GM21367 (cell line): ENCODE measurements at regions not wholly inside any gene's neighbourhood (a gene's known extent, or its start where the extent isn't known, plus 50 kb on each side); places are given as distances from the start of the nearest gene placed in this dataset.
"Not testable (repeated sequence)": the region's sequence is repeated elsewhere in the genome, so short reads cannot be mapped to it uniquely, and the experiment has no call there.

Experiments
- ATAC-seq: cut with Tn5 transposase; IDR thresholded peaks from one replicate; pipeline ENCODE4 v1.9.1; 2021; ENCODE audit not compliant: unreplicated experiment

GRCh38 chr14:55845963-55846825 is 266.2 kb downstream of the KTN1 start:
- ATAC-seq: no peak

- ATAC-seq: no peak
These were observed 266.9 kb downstream of the KTN1 start for GRCh38 chr14:55846826-55847446.

GRCh38 chr14:55847766-55848165 is 267.8 kb downstream of the KTN1 start:
- no peak for ATAC-seq

GRCh38 chr14:55848964-55849363 is 269.0 kb downstream of the KTN1 start:
- ATAC-seq: no peak

- ATAC-seq: no peak
These were observed 268.4 kb upstream of the PELI2 start for GRCh38 chr14:55849833-55850232.

- ATAC-seq: no peak
These were observed 267.4 kb upstream of the PELI2 start for GRCh38 chr14:55850825-55851241.

- ATAC-seq: no peak
These were observed 266.9 kb upstream of the PELI2 start for GRCh38 chr14:55851301-55851700.

- no peak for ATAC-seq
These were observed 266.2 kb upstream of the PELI2 start for GRCh38 chr14:55851961-55852360.

- ATAC-seq: no peak
These were observed 262.5 kb upstream of the PELI2 start for GRCh38 chr14:55855751-55856150.

GRCh38 chr14:55858604-55859003 is 259.6 kb upstream of the PELI2 start:
- no peak for ATAC-seq

GRCh38 chr14:55861561-55861960 is 256.6 kb upstream of the PELI2 start:
- ATAC-seq: not testable (repeated sequence)

GRCh38 chr14:55864890-55865655 is 253.1 kb upstream of the PELI2 start:
- no peak for ATAC-seq

GRCh38 chr14:55867311-55867710 is 250.9 kb upstream of the PELI2 start:
- no peak for ATAC-seq

GRCh38 chr14:55867719-55868118 is 250.5 kb upstream of the PELI2 start:
- ATAC-seq: no peak

- no peak for ATAC-seq
These were observed 248.7 kb upstream of the PELI2 start for GRCh38 chr14:55869397-55870049.

- no peak for ATAC-seq
These were observed 245.0 kb upstream of the PELI2 start for GRCh38 chr14:55873169-55873568.

- ATAC-seq: no peak
These were observed 243.4 kb upstream of the PELI2 start for GRCh38 chr14:55874785-55875184.

GRCh38 chr14:55877942-55878341 is 240.3 kb upstream of the PELI2 start:
- no peak for ATAC-seq

GRCh38 chr14:55881577-55882241 is 236.5 kb upstream of the PELI2 start:
- no peak for ATAC-seq

GRCh38 chr14:55884819-55885218 is 233.4 kb upstream of the PELI2 start:
- ATAC-seq: no peak

GRCh38 chr14:55889124-55889523 is 229.1 kb upstream of the PELI2 start:
- no peak for ATAC-seq
